Mesothelial cell of epicardium (in vitro differentiated cells): ENCODE measurements at regions not wholly inside any gene's neighbourhood (a gene's known extent, or its start where the extent isn't known, plus 50 kb on each side); places are given as distances from the start of the nearest gene placed in this dataset.

Experiments used
- DNase-seq, 2 experiments: peaks; one replicate each; pipeline ENCODE4 v3.0.0; 2021; ENCODE audit warnings: low spot score in 2 of 2; ENCODE audit not compliant: unreplicated experiment in 2 of 2
- H3K27ac Mint-ChIP-seq: 2 replicates; pipeline ENCODE4 v1.8.0; 2021; ENCODE audit warnings: mixed read lengths
- H3K27me3 Mint-ChIP-seq: 2 replicates; pipeline ENCODE4 v1.8.0; 2021; ENCODE audit warnings: low read depth, mixed read lengths
- H3K36me3 Mint-ChIP-seq: 2 replicates; pipeline ENCODE4 v1.8.0; 2021; ENCODE audit warnings: mixed read lengths
- H3K4me1 Mint-ChIP-seq: 2 replicates; pipeline ENCODE4 v1.8.0; 2021; ENCODE audit warnings: mixed read lengths
- H3K4me3 Mint-ChIP-seq: 2 replicates; pipeline ENCODE4 v1.8.0; 2021; ENCODE audit warnings: mild to moderate bottlenecking, moderate library complexity, mixed read lengths
- H3K9me3 Mint-ChIP-seq: 2 replicates; pipeline ENCODE4 v1.8.0; 2021; ENCODE audit warnings: mixed read lengths
- TF ChIP-seq, protein P1 (sequence below): fragments of 200-600 bp; sonication (generic); IDR thresholded peaks from one replicate; pipeline ENCODE4 v1.5.0; 2021; ENCODE audit warnings: antibody characterized with exemption; ENCODE audit not compliant: unreplicated experiment

DNA sequence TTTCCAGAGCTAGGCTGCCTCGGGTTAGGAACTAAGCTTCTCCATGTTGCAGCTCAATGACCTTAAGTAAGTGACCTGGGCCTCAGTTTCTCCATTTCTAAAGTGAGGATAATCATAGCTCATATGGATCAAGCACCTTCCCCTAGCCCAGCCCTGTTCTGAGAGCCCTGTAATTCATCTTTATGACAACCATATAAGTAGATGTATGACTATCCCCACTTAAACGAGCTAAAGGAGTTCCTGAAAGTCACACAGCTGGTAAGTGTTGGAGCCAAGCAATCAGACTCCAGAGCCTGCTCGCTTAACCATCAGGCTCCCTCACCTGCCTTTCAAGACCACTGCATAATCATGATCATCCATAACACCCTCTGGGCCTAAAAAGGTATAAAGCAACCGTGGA lies 135.4 kb downstream of the SP3 start:
- Mint-ChIP-seq H3K27ac (no peak overlapping the region), H3K9me3 (peaks cover under 1% of the 10 kb centered on the region), H3K4me3 (no peak overlapping the region), H3K27me3 (no peaks in the 10 kb centered on the region), H3K36me3 (no peaks in the 10 kb centered on the region), H3K4me1 (peaks cover 29% of the 10 kb centered on the region)
- no peak for DNase-seq
- TF ChIP-seq, protein P1, sequence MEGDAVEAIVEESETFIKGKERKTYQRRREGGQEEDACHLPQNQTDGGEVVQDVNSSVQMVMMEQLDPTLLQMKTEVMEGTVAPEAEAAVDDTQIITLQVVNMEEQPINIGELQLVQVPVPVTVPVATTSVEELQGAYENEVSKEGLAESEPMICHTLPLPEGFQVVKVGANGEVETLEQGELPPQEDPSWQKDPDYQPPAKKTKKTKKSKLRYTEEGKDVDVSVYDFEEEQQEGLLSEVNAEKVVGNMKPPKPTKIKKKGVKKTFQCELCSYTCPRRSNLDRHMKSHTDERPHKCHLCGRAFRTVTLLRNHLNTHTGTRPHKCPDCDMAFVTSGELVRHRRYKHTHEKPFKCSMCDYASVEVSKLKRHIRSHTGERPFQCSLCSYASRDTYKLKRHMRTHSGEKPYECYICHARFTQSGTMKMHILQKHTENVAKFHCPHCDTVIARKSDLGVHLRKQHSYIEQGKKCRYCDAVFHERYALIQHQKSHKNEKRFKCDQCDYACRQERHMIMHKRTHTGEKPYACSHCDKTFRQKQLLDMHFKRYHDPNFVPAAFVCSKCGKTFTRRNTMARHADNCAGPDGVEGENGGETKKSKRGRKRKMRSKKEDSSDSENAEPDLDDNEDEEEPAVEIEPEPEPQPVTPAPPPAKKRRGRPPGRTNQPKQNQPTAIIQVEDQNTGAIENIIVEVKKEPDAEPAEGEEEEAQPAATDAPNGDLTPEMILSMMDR: no peak

DNA sequence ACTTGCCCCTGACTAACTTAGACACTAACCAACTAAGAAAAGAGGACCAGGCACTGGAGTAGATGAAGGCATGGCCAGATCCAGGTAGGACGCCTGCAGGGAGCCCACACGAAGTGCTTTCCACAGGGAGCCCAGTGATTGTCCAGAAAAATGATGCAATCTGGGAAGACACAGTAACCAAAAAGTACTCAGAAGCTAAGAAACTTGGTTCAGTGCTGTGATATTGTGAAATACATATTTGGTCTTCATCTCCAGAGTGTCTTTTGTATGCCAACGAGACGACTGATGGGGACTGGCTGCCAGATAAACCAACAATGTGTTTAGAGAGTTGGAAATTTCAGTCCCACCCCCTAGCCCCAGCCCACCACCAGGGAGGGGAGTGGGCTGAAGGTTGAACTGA lies 135.0 kb downstream of the SP3 start:
- H3K27ac Mint-ChIP-seq: no peak overlapping the region
- H3K36me3 Mint-ChIP-seq: no peaks in the 10 kb centered on the region
- peaks cover 29% of the 10 kb centered on the region for H3K4me1 Mint-ChIP-seq
- H3K27me3 Mint-ChIP-seq: no peaks in the 10 kb centered on the region
- no peak overlapping the region for H3K4me3 Mint-ChIP-seq
- H3K9me3 Mint-ChIP-seq: peaks cover 4% of the 10 kb centered on the region
- no peak for DNase-seq
- TF ChIP-seq, protein P1: no peak

DNA sequence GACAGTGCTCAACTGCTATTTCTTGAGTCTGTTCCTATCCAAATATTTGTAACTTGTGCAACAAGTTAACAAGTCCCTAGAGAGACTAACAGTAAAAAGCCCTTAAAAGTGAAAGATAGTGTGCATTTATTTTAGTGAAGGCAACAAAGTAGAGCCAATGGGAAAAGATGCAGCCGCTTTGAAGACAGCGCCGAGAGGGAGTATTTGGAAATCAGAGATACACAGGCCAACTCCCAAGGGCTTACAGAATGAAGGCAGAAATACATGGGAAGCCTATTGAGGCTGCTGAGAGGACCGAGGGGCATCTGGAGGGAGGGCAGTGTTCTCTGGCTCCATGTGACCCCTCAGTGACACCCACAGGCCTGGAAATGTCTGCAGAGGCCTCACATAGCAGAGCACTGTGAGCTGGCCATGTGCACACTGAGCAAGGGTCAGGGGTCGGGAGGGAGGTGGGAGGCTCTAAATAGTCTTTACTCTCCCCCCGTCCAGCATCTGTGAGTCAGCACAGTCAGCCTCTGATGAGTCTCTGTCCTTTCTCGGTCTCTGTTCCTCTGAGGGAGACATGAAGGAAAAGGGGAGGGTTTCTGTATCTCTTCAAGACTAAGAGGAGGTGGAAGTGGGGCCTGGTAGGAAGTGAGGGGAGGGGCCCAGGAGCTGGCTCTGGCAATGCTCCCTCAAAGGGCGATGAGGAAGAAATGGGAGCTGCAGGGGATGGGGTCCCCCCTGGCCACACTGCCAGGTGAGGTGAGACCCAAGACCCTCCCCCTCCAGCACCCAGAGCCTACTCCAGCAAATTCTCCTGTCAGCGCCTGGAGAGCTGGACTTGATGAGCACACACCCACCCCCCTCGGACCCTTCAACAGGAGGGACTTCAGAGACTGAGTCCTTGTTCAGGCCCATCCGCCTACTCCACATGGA lies 133.6 kb downstream of the SP3 start:
- Mint-ChIP-seq H3K4me1 (peaks cover 33% of the 10 kb centered on the region), H3K36me3 (no peaks in the 10 kb centered on the region), H3K4me3 (no peak overlapping the region), H3K27ac (no peak overlapping the region), H3K9me3 (peaks cover 4% of the 10 kb centered on the region), H3K27me3 (no peaks in the 10 kb centered on the region)
- no peak for DNase-seq
- TF ChIP-seq, protein P1: no peak

DNA sequence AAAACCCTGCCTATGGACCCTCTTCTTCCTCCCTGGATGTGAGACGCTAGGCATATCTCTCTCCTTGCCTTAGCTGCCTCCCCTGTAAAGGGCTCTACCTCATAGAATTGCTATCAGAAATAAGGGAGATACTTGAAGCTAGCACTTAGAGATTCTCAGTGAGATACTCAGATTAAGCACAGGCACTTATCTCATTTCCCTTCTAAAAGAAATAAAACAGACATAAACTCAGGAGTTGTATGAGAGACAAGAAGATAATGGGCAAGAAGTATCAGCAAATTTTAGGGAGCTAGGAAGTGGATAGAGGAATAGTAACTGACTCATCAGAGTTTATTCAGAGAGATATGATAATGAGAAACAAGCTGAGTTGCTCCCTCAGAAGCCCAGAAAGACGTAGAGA lies 131.0 kb downstream of the SP3 start:
- Mint-ChIP-seq H3K36me3 (no peaks in the 10 kb centered on the region), H3K27me3 (no peaks in the 10 kb centered on the region), H3K4me3 (no peak overlapping the region), H3K4me1 (peaks cover 14% of the 10 kb centered on the region), H3K9me3 (peaks cover 4% of the 10 kb centered on the region), H3K27ac (no peak overlapping the region)
- TF ChIP-seq, protein P1: no peak
- DNase-seq: no peak

DNA sequence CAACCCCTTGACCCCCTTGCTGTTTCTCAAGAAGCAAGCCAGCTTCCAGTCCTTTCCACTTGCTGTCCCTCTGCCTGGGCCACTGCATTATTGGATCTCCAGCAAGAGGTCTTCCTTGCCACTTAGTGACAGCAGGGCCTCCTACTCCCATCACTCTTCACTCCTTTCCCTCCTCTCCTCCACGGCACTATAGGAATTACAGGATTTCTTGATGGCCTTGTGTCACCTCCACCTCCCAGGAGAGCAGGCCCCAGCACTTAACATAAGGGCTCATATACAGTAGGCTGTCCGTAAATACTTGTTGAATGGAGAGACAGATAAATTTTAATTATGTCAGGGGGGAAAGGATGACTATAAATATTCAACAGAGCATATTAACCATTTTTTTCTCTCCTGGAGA lies 129.4 kb downstream of the SP3 start:
- Mint-ChIP-seq H3K9me3 (peaks cover 4% of the 10 kb centered on the region), H3K27ac (no peak overlapping the region), H3K4me3 (no peak overlapping the region), H3K27me3 (no peaks in the 10 kb centered on the region), H3K4me1 (peaks cover 14% of the 10 kb centered on the region), H3K36me3 (no peaks in the 10 kb centered on the region)
- TF ChIP-seq, protein P1: no peak
- DNase-seq: no peak
